ENCODE measurements at regions not wholly inside any gene's neighbourhood (a gene's known extent, or its start where the extent isn't known, plus 50 kb on each side); places are given as distances from the start of the nearest gene placed in this dataset.

DNA sequence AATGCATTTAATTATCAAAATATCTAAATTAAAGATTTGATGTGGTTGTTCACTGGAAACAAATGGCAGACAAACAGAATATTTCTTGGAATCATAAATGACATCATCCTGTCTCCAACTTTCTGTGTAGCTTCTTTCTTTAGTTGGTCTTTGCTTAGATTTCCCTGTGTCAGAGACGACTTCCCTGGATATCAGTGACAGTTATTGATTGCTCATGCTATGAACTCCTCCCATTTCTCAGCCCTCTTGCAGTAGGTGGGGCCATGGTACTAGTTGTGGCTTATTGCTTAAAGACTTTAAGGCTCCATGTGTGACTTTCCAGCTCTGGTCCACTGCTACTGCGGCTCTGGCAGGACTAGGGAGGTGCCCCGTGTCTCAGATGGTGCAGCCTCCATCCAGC, 592.6 kb downstream of the MTRR start:
- TF ChIP-seq, protein P1, sequence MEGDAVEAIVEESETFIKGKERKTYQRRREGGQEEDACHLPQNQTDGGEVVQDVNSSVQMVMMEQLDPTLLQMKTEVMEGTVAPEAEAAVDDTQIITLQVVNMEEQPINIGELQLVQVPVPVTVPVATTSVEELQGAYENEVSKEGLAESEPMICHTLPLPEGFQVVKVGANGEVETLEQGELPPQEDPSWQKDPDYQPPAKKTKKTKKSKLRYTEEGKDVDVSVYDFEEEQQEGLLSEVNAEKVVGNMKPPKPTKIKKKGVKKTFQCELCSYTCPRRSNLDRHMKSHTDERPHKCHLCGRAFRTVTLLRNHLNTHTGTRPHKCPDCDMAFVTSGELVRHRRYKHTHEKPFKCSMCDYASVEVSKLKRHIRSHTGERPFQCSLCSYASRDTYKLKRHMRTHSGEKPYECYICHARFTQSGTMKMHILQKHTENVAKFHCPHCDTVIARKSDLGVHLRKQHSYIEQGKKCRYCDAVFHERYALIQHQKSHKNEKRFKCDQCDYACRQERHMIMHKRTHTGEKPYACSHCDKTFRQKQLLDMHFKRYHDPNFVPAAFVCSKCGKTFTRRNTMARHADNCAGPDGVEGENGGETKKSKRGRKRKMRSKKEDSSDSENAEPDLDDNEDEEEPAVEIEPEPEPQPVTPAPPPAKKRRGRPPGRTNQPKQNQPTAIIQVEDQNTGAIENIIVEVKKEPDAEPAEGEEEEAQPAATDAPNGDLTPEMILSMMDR (conservative IDR thresholded peaks at IDR 0.05 in 1 of 2, IDR thresholded peaks at IDR 0.05 in 1 of 2; ENCODE audit: low read depth in 1 of 2, low read length in 2 of 2), result no peak
- no peak for TF ChIP-seq EZH2 (IDR thresholded peaks at IDR 0.05; ENCODE audit: low read length, missing control alignments)

Measured in fibroblast of lung (primary cell).